Hepatocyte (in vitro differentiated cells): ENCODE measurements at regions not wholly inside any gene's neighbourhood (a gene's known extent, or its start where the extent isn't known, plus 50 kb on each side); places are given as distances from the start of the nearest gene placed in this dataset.

Experiments
- EZH2 ChIP-seq: fragments of 200-600 bp; sonication (generic); IDR thresholded peaks from 2 replicates; pipeline ENCODE4 v1.6.1; 2016; ENCODE audit warnings: antibody characterized with exemption, mild to moderate bottlenecking, borderline replicate concordance
- EZH2phosphoT487 ChIP-seq: fragments of 200-600 bp; sonication (generic); IDR thresholded peaks from one replicate; pipeline ENCODE4 v1.6.1; 2018; ENCODE audit warnings: antibody characterized with exemption, mild to moderate bottlenecking, low read depth, moderate library complexity; ENCODE audit not compliant: unreplicated experiment, severe bottlenecking

- TF ChIP-seq EZH2phosphoT487 (no peak), EZH2 (no peak)
These were observed 282.0 kb upstream of the RGS6 start for GRCh38 chr14:71650187-71650755.
